Coronary artery (tissue), 2 donors: ENCODE measurements at regions not wholly inside any gene's neighbourhood (a gene's known extent, or its start where the extent isn't known, plus 50 kb on each side); places are given as distances from the start of the nearest gene placed in this dataset.

Experiments
- DNase-seq: peaks from one replicate; pipeline ENCODE4 v3.0.0-alpha.2; 2017; ENCODE audit warnings: low spot score
- H3K27ac ChIP-seq, 2 donors: fragments of 200-600 bp; sonication (generic); one replicate each; pipeline ENCODE4 v1.5.1; 2016 to 2019
- H3K4me3 ChIP-seq: fragments of 200-600 bp; sonication (generic); 2 replicates; pipeline ENCODE4 v1.5.1; 2016; ENCODE audit warnings: mild to moderate bottlenecking, moderate library complexity
- CTCF ChIP-seq: fragments of 200-600 bp; sonication (generic); IDR thresholded peaks from one replicate; pipeline ENCODE4 v1.5.1; 2019; ENCODE audit warnings: antibody characterized with exemption

- Histone ChIP-seq H3K27ac (no peak overlapping the region), H3K4me3 (no peak overlapping the region)
- TF ChIP-seq CTCF, result no peak
- DNase-seq, result no peak
Measured at GRCh38 chr1:239224100-239224499, 162.3 kb upstream of the CHRM3 start.

GRCh38 chr1:239222999-239223398 is 163.4 kb upstream of the CHRM3 start:
- DNase-seq, result no peak
- H3K27ac ChIP-seq, result no peak overlapping the region
- no peak for TF ChIP-seq CTCF
- no peak overlapping the region for H3K4me3 ChIP-seq

GRCh38 chr1:239221656-239222055 is 164.7 kb upstream of the CHRM3 start:
- Histone ChIP-seq H3K27ac (no peak overlapping the region), H3K4me3 (no peak overlapping the region)
- TF ChIP-seq CTCF, result no peak
- DNase-seq, result no peak

GRCh38 chr1:239219679-239220078 is 166.7 kb upstream of the CHRM3 start:
- TF ChIP-seq CTCF, result no peak
- Histone ChIP-seq H3K27ac (no peak overlapping the region), H3K4me3 (no peak overlapping the region)
- DNase-seq, result no peak

- no peak for TF ChIP-seq CTCF
- H3K4me3 ChIP-seq, result no peak overlapping the region
- H3K27ac ChIP-seq, result no peak overlapping the region
- DNase-seq, result no peak
Measured at GRCh38 chr1:239218301-239218700, 168.1 kb upstream of the CHRM3 start.

- Histone ChIP-seq H3K27ac (no peak overlapping the region), H3K4me3 (no peak overlapping the region)
- no peak for DNase-seq
- no peak for TF ChIP-seq CTCF
Measured at GRCh38 chr1:239212811-239213220, 173.6 kb upstream of the CHRM3 start.

GRCh38 chr1:239209591-239209990 is 176.8 kb upstream of the CHRM3 start:
- no peak for DNase-seq
- TF ChIP-seq CTCF, result no peak
- no peak overlapping the region for H3K27ac ChIP-seq

More at GRCh38 chr1:239209591-239209990, 176.8 kb upstream of the CHRM3 start:
- H3K4me3 ChIP-seq, result no peak overlapping the region
